NCI-H1417 treated with DMSO at 0.1 percent for 48 hours (cell line): ENCODE measurements at regions not wholly inside any gene's neighbourhood (a gene's known extent, or its start where the extent isn't known, plus 50 kb on each side); places are given as distances from the start of the nearest gene placed in this dataset.

Experiments used
- DNase-seq: peaks from one replicate; lab custom pipeline; 2025; lab: John Stamatoyannopoulos, UW

- DNase-seq: no peak
These were observed 75.2 kb upstream of the NGF start for GRCh38 chr1:115413208-115413607.

- no peak for DNase-seq
These were observed 74.7 kb upstream of the NGF start for GRCh38 chr1:115412733-115413132.

GRCh38 chr1:115412286-115412685, 74.2 kb upstream of the NGF start:
- no peak for DNase-seq

- DNase-seq: no peak
These were observed 73.5 kb upstream of the NGF start for GRCh38 chr1:115411371-115412063.

- DNase-seq: no peak
These were observed 71.3 kb upstream of the NGF start for GRCh38 chr1:115409094-115410015.

- DNase-seq: no peak
These were observed 70.5 kb upstream of the NGF start for GRCh38 chr1:115408533-115408932.

- DNase-seq: no peak
These were observed 66.9 kb upstream of the NGF start for GRCh38 chr1:115404911-115405310.

GRCh38 chr1:115402753-115403184, 64.7 kb upstream of the NGF start:
- no peak for DNase-seq

GRCh38 chr1:115401676-115402075, 63.6 kb upstream of the NGF start:
- DNase-seq: no peak

GRCh38 chr1:115400891-115401290, 62.8 kb upstream of the NGF start:
- no peak for DNase-seq

GRCh38 chr1:115400426-115400825, 62.4 kb upstream of the NGF start:
- no peak for DNase-seq

GRCh38 chr1:115398745-115399144, 60.7 kb upstream of the NGF start:
- no peak for DNase-seq
